Peyer's patch (tissue), 4 donors: ENCODE measurements at regions not wholly inside any gene's neighbourhood (a gene's known extent, or its start where the extent isn't known, plus 50 kb on each side); places are given as distances from the start of the nearest gene placed in this dataset.

Experiments used
- POLR2A ChIP-seq, 2 donors: fragments of 450-650 bp; IDR thresholded peaks; one replicate each; pipeline ENCODE4 v1.5.1; 2017; ENCODE audit warnings: antibody characterized with exemption in 2 of 2, mild to moderate bottlenecking in 2 of 2, moderate library complexity in 2 of 2
- TF ChIP-seq, protein P1 (sequence below), 6 experiments: fragments of 450-650 bp in 4 of 6; fragments of 200-600 bp in 2 of 6; sonication (generic) in 1 of 6; IDR thresholded peaks; one replicate each; pipeline ENCODE4 v1.5.1; 2017 to 2019; ENCODE audit warnings: antibody characterized with exemption in 6 of 6, mild to moderate bottlenecking in 3 of 6, moderate library complexity in 1 of 6

DNA sequence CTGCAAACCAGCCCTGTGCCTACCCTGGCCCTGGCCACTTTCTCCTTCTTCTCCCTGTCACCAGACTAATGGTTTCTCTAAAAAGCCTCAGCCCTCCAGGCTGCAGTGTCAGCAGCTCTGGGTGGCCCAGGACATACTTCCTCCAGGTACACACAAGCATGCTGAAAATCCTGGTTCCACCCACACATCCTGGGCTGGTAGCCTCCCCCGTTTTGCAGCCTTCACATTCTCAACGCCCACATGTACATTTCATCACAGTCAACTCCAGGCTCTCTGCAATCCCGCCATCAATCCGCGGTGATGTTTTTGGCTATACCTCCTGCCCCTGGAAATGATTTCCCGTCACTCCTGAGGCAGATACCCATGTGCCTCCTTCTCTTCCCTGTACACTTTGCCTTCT is 59.4 kb downstream of the MAGEF1 start:
- TF ChIP-seq, protein P1, sequence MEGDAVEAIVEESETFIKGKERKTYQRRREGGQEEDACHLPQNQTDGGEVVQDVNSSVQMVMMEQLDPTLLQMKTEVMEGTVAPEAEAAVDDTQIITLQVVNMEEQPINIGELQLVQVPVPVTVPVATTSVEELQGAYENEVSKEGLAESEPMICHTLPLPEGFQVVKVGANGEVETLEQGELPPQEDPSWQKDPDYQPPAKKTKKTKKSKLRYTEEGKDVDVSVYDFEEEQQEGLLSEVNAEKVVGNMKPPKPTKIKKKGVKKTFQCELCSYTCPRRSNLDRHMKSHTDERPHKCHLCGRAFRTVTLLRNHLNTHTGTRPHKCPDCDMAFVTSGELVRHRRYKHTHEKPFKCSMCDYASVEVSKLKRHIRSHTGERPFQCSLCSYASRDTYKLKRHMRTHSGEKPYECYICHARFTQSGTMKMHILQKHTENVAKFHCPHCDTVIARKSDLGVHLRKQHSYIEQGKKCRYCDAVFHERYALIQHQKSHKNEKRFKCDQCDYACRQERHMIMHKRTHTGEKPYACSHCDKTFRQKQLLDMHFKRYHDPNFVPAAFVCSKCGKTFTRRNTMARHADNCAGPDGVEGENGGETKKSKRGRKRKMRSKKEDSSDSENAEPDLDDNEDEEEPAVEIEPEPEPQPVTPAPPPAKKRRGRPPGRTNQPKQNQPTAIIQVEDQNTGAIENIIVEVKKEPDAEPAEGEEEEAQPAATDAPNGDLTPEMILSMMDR (IDR thresholded peaks at IDR 0.05): no peak
- no peak for TF ChIP-seq POLR2A (IDR thresholded peaks at IDR 0.05)
